HG03565 (cell line): ENCODE measurements at regions not wholly inside any gene's neighbourhood (a gene's known extent, or its start where the extent isn't known, plus 50 kb on each side); places are given as distances from the start of the nearest gene placed in this dataset.

Experiments
- ATAC-seq: cut with Tn5 transposase; IDR thresholded peaks from one replicate; pipeline ENCODE4 v1.9.1; 2021; ENCODE audit warnings: mild to moderate bottlenecking, moderate library complexity; ENCODE audit not compliant: unreplicated experiment

GRCh38 chr4:35963383-35963782 lies 280.9 kb downstream of the ARAP2 start:
- ATAC-seq, result no peak

DNA sequence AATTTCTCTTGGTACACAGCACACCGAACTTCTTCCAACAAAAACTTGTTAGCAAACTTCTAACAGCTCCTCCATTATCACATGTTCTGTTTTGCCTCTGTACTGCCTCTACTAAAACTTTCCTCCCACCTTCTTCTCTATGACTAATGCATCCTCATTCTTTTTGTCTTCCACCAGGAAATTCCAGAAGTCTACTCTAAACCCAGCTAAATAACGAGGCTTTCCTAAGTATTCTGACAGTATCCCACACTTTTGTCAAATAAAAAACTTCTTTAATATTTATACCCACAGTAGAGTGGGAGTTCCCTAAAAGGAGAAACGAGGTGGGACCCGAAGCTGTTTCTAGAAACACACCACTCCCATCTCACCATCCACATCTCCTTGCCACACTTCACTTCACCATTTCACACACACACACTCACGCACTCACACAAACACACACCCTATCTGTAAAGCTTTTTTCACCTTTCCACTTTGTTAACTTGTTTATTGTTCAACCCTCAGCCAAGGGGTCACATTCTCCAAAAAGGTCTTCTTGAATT lies 280.3 kb downstream of the ARAP2 start:
- no peak for ATAC-seq

GRCh38 chr4:35965300-35965699 lies 279.0 kb downstream of the ARAP2 start:
- no peak for ATAC-seq

DNA sequence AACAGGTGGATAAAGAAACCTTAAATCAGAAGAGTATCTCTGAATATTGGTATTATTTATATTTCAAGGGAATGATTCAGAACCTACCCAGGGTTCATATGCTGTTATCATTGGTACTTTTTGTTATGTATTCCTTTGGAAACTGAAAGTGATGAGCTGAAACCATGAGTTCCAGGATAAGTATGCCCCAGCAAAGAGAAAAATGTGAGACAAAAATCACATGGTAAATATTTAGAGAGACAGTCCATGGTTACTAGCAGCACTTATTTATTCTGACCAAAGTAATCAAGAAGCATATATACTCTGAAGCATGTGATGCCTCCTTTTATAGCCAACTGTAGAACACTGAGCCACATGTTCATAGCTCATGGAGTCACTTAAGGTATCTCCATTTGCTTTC lies 277.7 kb downstream of the ARAP2 start:
- no peak for ATAC-seq

GRCh38 chr4:35970366-35970960 lies 273.9 kb downstream of the ARAP2 start:
- ATAC-seq, result peak; percentile 71

GRCh38 chr4:35972814-35973213 lies 271.5 kb downstream of the ARAP2 start:
- no peak for ATAC-seq

GRCh38 chr4:35975617-35976355 lies 268.5 kb downstream of the ARAP2 start:
- peak; percentile 56 for ATAC-seq

DNA sequence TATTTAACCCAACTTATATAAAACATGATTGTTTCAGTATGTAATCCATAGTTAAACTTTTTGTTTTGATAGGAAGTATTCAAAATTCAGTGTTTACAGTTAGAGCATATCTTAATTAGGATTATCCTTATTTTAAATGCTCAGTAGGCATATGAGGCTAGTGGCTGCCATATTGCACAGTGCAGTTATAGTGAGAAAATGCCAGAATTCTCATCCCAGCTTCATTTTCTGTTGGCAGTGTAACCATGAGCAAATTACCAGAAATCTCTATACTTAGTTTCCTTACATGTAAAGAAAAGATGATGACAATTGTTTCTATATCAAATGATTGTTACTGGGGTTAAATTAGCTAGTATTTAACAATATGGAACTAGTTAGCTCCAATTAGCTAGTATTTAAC lies 265.8 kb downstream of the ARAP2 start:
- no peak for ATAC-seq

DNA sequence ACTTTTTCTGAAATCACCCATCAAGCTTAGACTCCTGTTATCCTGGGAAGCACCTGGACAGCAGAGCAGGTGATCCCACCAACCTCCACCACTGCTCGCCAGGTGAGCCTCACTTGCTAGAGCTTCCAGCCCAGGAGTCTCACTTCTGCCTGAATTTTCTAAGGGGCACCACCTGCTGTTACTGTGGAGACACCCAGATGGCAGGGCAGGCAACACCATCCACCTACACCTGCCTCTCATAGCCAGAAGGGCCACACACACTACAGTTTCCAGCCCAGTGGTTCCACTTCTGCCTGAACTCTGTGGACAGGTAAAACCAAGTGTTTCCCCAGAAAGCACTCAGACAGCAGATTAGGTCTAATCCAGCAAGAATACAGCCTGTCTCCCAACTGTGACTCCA lies 262.0 kb downstream of the ARAP2 start:
- ATAC-seq, result no peak

GRCh38 chr4:35986537-35986936 lies 257.8 kb downstream of the ARAP2 start:
- no peak for ATAC-seq

- ATAC-seq, result no peak
Observed at GRCh38 chr4:35993606-35994005, 250.7 kb downstream of the ARAP2 start.

- ATAC-seq, result no peak
Observed at GRCh38 chr4:36000941-36001557, 243.3 kb downstream of the ARAP2 start.

DNA sequence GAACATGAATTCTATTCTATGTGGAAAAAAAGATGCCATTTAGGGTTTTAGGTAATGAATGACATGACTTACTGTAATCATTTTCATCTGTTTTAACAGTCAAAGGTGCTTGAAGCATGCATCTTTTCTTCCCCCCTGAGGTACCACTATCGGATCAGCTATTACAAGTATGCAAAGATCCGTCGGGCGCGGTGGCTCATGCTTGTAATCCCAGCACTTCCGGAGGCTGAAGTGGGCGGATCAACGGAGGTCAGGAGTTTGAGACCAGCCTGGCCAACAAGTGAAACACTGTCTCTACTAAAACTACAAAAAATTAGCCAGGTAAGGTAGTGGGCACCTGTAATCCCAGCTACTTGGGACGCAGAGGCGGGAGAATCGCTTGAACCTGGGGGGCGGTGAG lies 241.3 kb downstream of the ARAP2 start:
- no peak for ATAC-seq

- no peak for ATAC-seq
Observed at GRCh38 chr4:36004204-36004851, 240.0 kb downstream of the ARAP2 start.

DNA sequence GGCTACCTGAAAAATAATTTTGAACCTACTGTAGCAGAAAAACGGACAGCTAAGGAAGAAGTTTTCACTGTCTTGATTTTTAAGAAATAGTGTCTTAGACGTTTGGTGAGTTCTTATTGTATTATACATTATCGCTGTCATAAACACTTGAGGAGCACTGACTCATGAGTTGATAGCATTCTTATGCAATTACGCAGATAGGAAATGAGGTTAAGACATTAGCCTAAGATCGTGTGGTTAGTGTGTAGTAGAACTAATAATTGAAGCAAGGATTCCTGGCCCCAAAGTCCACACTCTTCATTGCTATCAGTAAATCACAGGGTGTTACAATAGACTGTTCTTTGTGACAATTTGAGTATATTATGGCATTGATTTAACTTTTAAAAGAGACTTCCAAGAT lies 238.1 kb downstream of the ARAP2 start:
- no peak for ATAC-seq

- ATAC-seq, result no peak
Observed at GRCh38 chr4:36010397-36010929, 233.9 kb downstream of the ARAP2 start.

DNA sequence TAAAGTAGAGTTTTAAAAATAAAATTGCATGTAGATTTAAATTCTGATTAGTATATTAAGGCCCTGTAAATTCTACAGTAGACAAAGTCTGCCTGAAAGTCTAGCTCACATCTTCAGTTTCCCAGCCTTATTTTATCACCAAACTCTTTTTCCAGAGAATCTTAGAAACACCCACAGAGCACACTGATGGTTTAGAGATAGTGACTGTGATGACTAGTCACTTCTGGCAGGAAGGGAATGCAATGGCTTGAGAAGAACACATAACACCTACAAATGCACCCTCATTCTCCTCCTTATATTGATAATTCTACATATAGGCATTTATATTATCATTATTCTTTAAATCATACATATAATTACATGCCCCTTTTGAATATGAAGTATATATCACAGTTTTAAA lies 232.9 kb downstream of the ARAP2 start:
- ATAC-seq, result no peak

- ATAC-seq, result no peak
Observed at GRCh38 chr4:36012503-36012902, 231.8 kb downstream of the ARAP2 start.

DNA sequence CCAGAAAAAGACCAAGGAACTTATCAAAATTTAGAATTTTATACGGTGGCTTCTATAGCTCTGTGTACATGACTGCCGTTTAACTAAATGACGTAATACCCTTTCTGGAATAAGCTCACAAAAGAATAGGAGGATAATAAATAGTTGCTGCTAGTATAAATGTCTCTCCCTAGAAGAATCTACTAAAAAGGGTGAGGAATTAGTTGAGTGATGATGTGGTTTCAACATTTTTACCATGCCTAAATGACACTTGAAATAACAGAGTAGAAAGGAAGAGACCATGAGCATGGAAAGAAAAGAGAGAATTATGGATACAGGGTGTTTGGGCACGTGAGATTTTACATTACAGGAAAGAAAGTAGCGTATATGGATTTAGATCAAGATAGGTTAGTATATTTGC lies 231.1 kb downstream of the ARAP2 start:
- no peak for ATAC-seq
